Epithelial cell of prostate (primary cell): ENCODE measurements at regions not wholly inside any gene's neighbourhood (a gene's known extent, or its start where the extent isn't known, plus 50 kb on each side); places are given as distances from the start of the nearest gene placed in this dataset.
A peak's percentile ranks its signal among the peaks of the same experiment; 100 is the strongest.

ENCODE experiments used
- DNase-seq: peaks from one replicate; pipeline ENCODE4 v3.0.0-alpha.2; 2011; ENCODE audit warnings: low read depth, low spot score
- H3K27ac ChIP-seq: fragments of 450-650 bp; 2 replicates; pipeline ENCODE4 v1.5.1; 2017; ENCODE audit warnings: mild to moderate bottlenecking

DNA sequence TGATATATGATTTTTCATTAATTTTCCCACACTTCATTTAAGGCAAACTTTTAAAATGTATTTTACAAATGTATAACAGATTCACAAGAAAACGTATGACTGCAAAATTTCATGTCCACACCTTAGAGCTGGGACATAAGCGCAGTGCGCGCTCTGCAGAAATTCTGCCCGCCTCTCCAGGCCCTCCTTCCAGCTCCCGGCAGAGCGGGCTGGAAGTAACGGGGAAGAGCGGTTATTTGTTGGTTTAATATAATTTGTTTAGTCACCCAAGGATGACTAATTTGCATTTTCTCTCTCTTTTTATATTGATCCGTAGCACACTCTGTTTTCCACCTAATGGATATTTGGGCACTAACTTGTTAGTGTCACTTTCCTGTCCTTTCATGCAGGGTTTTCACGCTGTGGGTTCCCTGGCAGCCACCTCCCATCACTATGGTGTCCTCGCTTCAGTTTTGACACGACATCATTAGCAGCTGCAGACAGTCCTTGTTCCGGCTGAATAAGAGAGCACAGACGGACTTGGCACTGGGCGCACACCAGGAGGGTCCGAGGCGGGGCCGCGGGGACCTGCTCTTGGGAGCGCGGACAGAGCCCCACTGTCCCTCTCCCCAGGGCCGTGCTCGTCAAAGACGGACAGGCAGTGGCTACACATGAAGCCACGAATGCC, 129.2 kb upstream of the SEC61G start:
- no peak for DNase-seq
- H3K27ac ChIP-seq: no peak overlapping the region

DNA sequence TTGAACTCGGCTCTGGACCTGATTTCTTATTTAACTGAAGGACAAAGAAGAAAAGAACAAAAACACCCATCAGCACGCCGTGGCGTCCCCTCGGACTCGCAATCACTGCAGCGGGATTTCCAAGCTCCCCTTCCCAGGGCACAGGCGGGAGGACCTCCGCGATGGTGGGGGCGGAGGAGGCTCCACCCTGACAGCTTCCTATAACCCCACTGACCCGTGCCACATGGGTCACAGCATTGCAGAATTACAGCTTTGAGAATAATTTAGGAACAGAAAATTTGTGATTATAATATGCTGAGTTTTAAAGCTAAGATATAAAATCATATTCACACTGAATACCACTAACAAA, 129.7 kb upstream of the SEC61G start:
- DNase-seq: no peak
- no peak overlapping the region for H3K27ac ChIP-seq

DNA sequence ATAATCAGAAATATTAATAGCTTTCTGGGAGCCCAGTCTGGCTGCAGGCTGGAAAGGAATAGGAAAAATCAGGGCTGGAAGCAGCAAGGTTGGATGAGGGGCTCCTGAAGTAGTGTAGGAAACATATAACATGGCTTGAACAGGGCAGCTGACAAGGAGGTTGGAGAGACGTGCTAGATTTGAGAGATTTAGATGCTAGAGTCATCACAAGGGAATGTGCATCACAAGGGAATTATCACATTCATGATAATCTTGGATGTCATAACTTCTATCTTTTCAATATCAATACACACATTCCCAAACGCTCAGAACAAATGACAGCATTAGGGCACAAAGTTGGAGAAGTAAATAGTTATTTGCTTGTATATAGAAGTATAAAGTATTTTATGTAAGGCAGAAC, 120.9 kb upstream of the EGFR start:
- no peak for DNase-seq
- H3K27ac ChIP-seq: no peak overlapping the region

DNA sequence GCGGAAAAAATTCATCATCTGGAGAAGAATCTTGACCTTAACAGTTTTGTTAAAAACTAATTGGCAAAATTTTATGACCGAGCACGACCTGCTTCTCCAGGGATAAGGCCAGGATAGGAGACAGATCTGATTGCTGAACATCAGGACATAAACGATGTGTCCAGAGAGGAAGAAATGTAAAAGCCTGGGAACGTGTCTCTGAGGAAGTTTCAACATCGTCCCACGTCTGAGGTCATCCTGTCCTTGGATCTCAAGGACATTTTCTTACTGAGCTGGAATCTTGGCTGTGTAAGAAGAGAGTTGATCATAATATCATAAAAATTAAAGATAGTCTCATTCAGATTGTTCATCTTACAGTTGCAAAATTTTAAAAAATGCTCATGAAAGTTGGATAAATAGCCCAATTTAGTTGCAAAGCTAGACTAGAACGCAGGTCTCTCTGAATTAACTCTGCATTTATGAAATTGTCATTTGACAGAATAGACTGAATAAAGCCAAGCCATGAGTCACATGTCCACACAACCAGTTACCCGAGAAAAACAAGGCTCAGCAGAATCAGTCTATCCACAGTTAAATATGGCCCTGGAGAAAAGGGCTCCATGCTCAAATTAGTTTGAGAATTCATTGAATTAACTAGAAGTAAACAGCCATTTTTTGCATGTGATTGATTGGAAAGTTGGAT, 120.0 kb upstream of the EGFR start:
- no peak for DNase-seq
- H3K27ac ChIP-seq: no peak overlapping the region

DNA sequence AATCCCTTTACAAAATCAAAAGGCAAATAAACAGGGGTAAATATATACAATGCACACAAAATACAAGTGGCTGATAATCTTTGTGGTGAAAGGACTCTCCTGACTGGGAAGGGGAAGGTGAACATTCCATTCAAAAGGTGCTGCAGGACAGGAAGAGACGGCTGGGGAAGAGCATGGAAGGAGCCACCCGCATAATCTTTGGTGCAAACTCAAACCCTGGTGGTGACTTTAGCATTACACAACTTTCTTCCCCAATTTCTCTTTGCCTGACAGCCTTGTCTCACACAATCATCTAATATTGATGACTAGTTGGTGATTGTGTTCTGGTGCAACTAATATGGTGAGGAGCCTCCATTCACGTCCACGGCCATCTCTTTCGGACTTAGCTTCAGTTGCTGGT, 117.0 kb upstream of the EGFR start:
- no peak overlapping the region for H3K27ac ChIP-seq
- DNase-seq: no peak

DNA sequence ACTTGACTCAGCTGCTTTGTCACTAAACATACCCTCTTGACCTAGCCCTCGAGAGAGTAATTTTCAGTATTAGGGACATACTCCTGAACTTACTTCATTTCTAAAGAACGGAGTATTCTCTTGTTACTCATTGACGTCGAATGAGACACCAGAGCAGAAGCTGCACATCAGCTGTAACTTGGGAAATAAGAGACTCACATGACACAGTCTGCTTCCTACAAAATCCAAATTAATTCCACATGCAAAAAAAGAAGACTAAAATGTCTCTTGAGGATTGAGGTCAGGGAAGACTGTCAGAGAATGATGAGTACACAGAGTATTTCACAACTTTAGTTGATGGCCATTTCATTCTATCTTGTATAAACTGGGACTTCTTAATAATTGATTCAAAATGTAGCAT, 114.7 kb upstream of the EGFR start:
- H3K27ac ChIP-seq: no peak overlapping the region
- no peak for DNase-seq

DNA sequence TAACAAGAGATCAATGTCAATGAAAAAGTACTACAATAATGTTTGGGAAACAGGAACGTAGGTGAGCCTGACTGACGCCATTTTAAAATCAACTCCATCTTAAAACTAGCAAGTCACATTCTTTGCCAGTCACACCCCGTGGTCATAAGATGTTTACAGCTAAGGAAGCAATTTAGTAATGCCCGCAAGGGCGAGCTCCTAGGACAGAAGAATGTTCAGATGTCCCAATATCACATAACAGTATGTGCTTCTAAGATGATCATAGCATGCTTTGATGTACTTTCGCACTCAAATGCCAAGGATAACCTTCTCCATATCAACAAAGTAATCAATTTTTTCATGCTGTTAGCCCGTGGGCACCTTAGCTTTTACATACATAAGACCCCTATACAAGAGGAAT, 113.8 kb upstream of the EGFR start:
- H3K27ac ChIP-seq: no peak overlapping the region
- no peak for DNase-seq

DNA sequence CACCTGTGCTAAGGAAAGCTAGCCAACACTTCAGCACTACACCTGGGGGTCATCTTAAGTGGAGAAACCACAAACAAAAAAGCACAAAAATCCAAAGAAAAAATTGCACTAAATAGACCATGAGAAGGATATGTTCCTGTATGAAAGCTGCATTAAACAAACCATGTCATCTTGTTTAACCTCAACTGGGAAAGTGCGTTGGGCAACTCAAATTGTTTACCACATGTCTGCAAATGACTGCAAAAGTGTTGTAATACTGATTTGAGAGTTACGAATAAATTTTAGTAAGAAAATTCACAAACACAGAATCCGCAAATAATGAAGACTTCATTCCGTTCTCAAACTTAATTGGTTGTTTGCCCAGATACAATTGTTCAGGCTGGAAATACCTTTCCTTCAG, 111.9 kb upstream of the EGFR start:
- H3K27ac ChIP-seq: no peak overlapping the region
- DNase-seq: no peak

DNA sequence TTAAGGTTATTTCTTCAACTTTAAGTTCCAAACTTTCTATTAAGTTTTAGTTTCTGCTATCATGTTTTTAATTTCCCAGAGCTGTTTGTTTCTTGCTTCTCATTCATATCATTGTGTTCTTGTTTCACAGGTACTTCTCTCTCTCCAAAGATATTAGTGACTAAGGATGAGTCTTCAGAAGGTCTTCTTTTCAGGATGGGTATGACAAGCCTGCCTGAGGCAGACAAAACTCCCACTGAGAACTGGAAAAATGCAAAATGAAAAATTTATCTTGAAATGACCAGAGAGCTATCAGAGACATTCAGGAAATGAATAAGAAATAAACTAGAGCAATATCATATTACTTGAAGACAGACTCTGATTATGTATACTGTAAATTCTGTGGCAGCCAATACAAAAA, 110.8 kb upstream of the EGFR start:
- peak overlapping the region; percentile 42 for H3K27ac ChIP-seq
- peak; percentile 10 for DNase-seq

DNA sequence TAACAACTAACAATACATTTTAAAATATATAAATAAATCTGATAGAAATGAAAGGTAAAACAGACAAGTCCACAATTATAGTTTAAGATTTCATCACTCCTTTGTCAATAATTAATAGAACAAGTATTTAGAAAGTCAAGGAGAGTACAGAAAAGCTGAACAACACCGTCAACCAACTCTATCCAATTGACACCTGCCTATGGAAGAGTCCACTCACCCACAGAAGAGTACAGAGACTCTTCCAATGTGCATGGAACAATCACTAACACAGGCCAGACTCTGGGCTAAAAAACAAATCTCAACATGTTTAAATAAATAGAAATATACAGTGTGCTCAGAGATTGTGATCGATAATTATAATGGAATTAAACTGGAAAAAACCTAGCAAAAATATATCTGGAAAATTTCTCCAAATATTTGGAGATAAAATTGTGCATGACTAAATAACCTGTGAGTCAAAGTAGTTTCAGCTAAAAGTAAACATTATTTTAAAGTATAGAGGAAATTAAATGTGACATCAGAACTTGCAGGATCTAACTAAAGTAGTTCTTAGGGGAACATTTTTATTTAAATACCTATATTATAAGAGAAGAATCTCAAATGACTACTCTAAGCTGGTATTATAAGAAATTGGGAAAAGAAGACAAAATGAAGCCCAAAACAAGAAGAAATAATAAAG, 109.9 kb upstream of the EGFR start:
- DNase-seq: no peak
- peak overlapping the region; percentile 42 for H3K27ac ChIP-seq

DNA sequence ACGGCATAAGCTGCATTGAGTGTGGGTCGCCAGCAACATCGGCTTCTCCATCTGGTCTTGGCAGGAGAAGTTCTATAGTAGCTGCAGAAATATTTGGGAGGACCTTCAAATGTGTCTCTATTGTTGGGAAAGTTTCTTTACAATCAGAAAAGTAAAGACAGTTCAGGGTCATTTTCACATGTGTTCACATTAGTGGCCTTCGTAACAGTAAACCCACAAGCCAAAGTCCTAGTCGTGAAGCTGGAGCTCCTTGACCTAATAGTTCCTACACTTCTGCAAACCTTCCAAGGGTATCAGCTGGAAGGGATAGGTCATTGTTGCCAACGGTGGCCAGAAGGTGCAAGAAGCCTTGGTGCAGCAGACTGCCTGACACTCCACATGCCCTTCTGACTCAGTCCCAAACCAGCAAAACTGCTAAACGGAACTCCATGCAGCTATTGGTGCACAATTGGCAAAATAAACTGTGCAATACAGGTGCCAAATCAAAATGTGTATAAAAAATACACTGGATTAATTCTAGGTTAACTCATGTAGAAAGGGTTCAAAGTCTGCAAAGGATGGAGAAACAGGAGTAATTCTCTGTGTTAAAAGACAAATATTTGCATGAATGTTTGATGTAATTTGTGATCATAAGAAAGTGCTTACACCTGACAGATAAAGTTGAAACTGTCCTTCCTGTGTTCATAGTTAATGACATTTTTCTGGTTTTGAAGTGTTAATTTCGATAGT, 102.8 kb upstream of the EGFR start:
- H3K27ac ChIP-seq: no peak overlapping the region
- no peak for DNase-seq

DNA sequence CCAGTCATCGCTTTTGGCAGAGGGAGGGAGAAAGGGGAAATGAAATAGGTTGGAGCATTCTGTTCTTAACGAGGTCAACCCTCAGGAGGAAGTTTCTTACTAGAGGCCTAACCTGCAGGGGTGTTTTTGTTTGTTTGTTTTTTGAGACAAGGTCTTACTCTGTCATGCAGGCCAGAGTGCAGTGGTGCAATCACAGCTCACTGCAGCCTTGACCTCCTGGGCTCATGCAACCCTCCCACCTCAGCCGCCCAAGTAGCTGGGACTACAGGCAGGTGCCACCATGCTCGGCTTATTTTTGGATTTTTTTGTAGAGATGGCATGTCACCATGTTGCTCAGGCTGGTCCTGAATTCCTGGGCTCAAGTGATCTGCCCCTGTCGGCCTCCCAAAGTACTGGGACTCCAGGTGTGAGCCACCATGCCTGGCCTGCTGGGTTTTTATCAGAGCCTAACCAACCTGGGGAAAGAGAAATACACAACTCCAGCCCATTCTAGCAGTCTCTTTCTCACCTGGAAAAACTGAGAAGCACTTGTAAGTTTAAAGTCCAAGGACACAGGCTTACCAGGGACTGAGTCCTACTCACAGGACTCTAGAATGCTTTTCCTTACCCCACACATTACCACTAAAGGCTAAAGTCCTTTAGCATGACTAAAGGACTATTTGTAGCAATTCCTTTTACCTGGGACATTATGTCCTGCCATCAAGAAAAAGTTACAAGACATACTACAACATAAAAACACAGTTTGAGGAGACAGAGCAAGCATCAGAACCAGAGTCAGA, 101.0 kb upstream of the EGFR start:
- no peak overlapping the region for H3K27ac ChIP-seq

DNA sequence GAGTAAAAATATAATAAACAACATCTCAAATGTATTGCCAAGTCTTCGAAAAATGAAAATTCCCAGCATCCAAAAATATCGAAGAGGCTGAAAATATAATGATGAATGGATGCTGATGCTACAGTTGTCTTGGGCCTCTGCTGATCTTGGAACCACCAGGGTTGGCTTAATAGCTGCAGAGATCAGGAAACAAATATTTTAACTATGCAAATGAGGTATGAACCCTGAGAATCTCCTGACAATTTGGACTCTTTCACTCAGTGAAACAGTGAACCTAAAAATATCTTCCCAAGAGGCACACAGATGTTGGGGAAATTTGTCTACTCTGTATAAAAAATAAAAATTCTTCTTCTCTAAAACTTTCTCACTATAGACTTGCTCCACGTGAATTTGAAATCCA, 97.7 kb upstream of the EGFR start:
- no peak overlapping the region for H3K27ac ChIP-seq
- no peak for DNase-seq

More for the DNA sequence above, 101.0 kb upstream of the EGFR start:
- DNase-seq: no peak

DNA sequence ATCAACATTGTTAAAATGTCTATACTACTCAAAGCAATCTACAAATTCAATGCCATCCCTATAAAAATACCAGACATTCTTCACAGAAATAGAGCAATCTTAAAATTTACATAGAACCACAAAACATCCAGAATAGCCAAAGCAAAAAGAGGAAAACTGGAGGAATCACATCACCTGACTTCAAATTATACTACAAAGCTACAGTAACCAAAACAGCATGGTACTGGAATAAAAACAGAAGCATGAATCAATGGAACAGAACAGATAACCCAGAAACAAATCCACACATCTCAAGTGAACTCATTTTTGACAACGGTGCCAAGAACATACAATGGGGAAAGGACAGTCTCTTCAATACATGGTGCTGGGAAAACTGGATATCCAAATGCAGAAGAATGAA, 87.3 kb upstream of the EGFR start:
- no peak overlapping the region for H3K27ac ChIP-seq
- DNase-seq: no peak

DNA sequence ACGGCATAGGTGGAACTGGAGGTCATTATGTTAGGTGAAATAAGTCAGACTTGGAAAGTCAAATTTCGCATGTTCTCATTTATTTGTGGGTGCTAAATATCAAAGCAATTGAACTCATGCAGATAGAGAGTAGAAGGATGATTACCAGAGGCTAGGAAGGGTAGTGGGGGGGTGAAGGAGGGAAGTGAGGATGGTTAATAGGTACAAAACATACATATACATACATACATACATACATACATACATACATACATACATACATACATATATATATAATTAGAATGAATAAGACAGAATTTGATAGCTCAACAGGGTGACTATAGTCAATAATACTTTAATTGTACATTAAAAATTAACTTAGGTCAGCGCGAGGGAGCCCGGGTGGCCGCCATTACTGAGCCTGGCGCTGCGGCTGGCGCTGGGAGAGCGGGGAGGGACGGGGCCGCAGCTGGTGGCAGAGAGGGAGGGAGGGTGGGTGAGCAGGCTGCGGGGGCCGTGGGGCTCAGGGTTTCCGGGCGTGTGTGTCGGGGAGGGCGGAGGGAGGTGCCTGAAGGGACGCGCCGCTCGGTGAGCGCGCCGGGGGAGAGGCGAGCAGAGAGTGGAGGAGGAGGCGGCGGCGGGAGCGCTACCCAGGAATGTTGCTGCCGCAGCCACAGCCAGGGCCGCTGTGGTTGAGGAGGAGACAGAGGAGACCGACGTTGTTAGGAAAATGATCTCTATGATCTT, 85.8 kb upstream of the EGFR start:
- DNase-seq: no peak
- peak overlapping the region; percentile 53 for H3K27ac ChIP-seq

DNA sequence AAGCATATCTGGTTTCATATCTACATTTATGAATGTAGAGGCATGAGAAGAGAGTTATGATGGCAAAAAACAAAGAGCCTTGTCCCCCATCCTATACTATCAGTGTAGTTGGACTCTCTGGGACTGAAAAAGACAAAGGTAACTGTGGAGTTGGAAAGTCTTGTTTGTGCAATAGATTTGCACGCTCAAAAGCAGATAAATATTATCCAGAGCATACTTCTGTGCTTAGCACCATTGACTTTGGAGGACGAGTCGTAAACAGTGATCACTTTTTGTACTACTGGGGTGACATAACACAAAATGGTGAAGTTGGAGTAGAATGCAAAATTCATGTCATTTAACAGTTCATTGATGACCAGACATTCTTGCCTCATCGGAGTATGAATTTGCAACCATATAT, 85.2 kb upstream of the EGFR start:
- peak overlapping the region; percentile 53 for H3K27ac ChIP-seq
- no peak for DNase-seq

DNA sequence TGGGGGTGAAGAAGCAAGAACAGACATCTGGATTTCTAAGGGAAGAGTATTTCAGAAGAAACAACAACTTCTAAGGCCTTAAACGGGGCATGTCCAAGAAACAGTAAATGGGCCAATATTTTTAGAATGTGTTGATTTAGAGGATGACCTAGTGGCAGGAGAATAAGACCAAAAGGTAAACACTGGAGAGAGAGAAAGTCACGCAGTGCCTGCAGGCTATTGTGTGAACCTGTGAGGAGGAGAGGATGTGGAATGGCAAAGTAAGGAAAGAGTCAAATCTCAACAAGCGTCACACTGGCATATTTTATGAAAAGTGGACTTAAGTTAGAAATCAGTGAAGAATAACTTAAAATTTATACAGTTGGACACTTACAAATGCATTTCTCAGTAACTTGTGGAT, 78.1 kb upstream of the EGFR start:
- no peak overlapping the region for H3K27ac ChIP-seq
- no peak for DNase-seq

DNA sequence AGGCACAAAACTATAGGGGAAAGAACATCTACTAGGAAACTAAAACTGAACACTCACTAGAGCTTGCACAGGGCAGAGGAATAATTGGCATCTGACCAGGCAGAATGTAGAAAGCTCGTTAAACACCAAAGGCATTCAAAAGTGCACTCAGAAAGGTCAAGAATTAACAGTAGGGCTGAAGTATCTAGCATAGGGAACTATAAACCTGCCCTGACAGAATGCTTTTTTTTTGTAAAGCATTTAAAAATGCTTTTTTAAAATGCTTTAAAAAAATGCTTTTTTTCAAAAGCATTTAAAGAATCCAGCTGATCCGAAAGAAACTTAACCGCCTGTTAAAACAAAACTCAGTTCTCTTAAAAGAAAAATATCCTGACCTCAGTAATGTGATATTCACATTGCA, 74.6 kb upstream of the EGFR start:
- no peak for DNase-seq

DNA sequence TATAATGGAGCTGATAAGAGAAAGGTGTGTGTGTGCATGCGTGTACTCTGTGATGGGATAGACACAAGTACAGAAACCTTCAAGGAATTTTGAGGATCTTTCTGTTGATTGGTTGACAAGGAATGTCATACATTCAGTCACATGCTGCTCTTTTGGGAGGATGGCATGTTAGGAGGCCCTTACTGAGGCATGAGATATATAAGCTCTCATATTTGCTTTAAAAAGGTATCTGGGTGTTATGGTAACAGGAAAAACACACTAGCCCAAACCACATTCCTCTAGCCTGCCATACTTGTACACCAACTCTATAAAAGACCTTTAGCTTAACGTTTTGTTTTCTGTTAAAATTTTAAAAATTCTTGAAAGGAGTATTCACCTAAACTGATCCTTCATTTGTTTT, 72.5 kb upstream of the EGFR start:
- H3K27ac ChIP-seq: peak overlapping the region; percentile 94

More for the DNA sequence above, 74.6 kb upstream of the EGFR start:
- peak overlapping the region; percentile 4 for H3K27ac ChIP-seq

DNA sequence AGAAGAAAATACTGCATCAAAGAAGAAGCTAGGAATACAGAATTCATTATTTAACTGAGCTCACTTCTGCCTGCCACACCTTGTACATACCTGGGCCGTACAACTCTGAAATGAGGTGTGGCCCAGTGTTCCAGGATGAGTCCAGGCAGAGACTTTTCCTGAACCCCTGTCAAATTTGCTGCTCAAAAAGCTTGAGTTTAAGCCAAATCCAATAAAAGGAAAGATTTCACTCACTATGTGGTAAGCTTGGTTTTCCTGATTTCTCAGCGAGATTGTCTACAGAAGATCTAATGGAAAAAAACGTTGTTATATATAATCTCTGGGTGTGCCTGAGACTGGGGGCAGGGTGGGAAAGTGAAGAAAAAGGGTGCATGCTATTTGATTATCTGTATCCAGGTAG, 72.1 kb upstream of the EGFR start:
- H3K27ac ChIP-seq: peak overlapping the region; percentile 94
- peak; percentile 76 for DNase-seq

More for the DNA sequence above, 72.5 kb upstream of the EGFR start:
- DNase-seq: no peak
